Fibroblast of lung (primary cell): ENCODE measurements at regions not wholly inside any gene's neighbourhood (a gene's known extent, or its start where the extent isn't known, plus 50 kb on each side); places are given as distances from the start of the nearest gene placed in this dataset.

Source experiments
- DNase-seq, 2 donors: peaks; one replicate each; pipeline versions ENCODE4 v3.0.0 to v3.0.0-alpha.2; 2010; ENCODE audit warnings: low read depth in 2 of 2
- H2AFZ ChIP-seq: 2 replicates; pipeline ENCODE4 v1.5.1; 2012; ENCODE audit warnings: low read length, control low read depth, inconsistent platforms
- H3K27ac ChIP-seq: 2 replicates; pipeline ENCODE4 v1.5.1; 2011; ENCODE audit warnings: low read length, control low read depth; ENCODE audit not compliant: insufficient read depth
- H3K27me3 ChIP-seq: 2 replicates; pipeline ENCODE4 v1.5.1; 2011; ENCODE audit warnings: mild to moderate bottlenecking, low read length; ENCODE audit not compliant: control insufficient read depth, insufficient read depth
- H3K36me3 ChIP-seq: 2 replicates; pipeline ENCODE4 v1.5.1; 2011; ENCODE audit warnings: low read length; ENCODE audit not compliant: control insufficient read depth, insufficient read depth
- H3K4me1 ChIP-seq: 2 replicates; pipeline ENCODE4 v1.5.1; 2011; ENCODE audit warnings: low read length; ENCODE audit not compliant: control insufficient read depth, insufficient read depth; ENCODE audit errors: extremely low read depth
- H3K4me2 ChIP-seq: 2 replicates; pipeline ENCODE4 v1.5.1; 2011; ENCODE audit warnings: low read length, control low read depth; ENCODE audit not compliant: insufficient read depth; ENCODE audit errors: extremely low read depth
- H3K4me3 ChIP-seq, 4 experiments: fragments of 200-600 bp in 1 of 4; sonication (generic) in 1 of 4; replicated peaks in 1 of 4; 2 replicates each; pipeline ENCODE4 v1.5.1; 2011 to 2016; ENCODE audit warnings: low read length in 4 of 4, low read depth in 3 of 4, mild to moderate bottlenecking in 3 of 4, control low read depth in 2 of 4, inconsistent platforms in 1 of 4, mixed read lengths in 1 of 4; ENCODE audit not compliant: insufficient read depth in 1 of 4; ENCODE audit errors: control extremely low read depth in 1 of 4
- H3K79me2 ChIP-seq: 2 replicates; pipeline ENCODE4 v1.5.1; 2012; ENCODE audit warnings: mild to moderate bottlenecking, low read length, inconsistent platforms; ENCODE audit not compliant: control insufficient read depth, insufficient read depth
- H3K9ac ChIP-seq: 2 replicates; pipeline ENCODE4 v1.5.1; 2011; ENCODE audit warnings: mild to moderate bottlenecking, low read length, control low read depth; ENCODE audit not compliant: insufficient read depth
- H3K9me3 ChIP-seq: 2 replicates; pipeline ENCODE4 v1.5.1; 2012; ENCODE audit warnings: low read depth, low read length; ENCODE audit not compliant: control insufficient read depth, insufficient read depth
- H4K20me1 ChIP-seq: 2 replicates; pipeline ENCODE4 v1.5.1; 2011; ENCODE audit warnings: low read length; ENCODE audit not compliant: control insufficient read depth, insufficient read depth; ENCODE audit errors: extremely low read depth
- CTCF ChIP-seq, 2 donors: IDR thresholded peaks in 1 of 2; conservative IDR thresholded peaks in 1 of 2; 1 replicate in 1 of 2; 2 replicates in 1 of 2; pipeline ENCODE4 v1.5.1; 2011 to 2012; ENCODE audit warnings: low read length in 2 of 2, control low read depth in 1 of 2, inconsistent platforms in 1 of 2, low read depth in 1 of 2, mild to moderate bottlenecking in 1 of 2
- EZH2 ChIP-seq: IDR thresholded peaks from 2 replicates; pipeline ENCODE4 v1.5.1; 2012; ENCODE audit warnings: low read length, control low read depth, mild to moderate bottlenecking; ENCODE audit errors: missing control alignments

- Histone ChIP-seq H3K36me3 (no peaks in the 10 kb centered on the region), H3K9ac (no peak overlapping the region), H2AFZ (no peak overlapping the region), H3K4me3 (no peak overlapping the region), H3K4me2 (no peak overlapping the region), H3K79me2 (no peaks in the 10 kb centered on the region), H3K27ac (no peak overlapping the region), H4K20me1 (no peaks in the 10 kb centered on the region), H3K4me1 (no peaks in the 10 kb centered on the region), H3K27me3 (no peaks in the 10 kb centered on the region), H3K9me3 (no peaks in the 10 kb centered on the region)
- TF ChIP-seq CTCF (conservative IDR thresholded peaks at IDR 0.05 in 1 of 2, IDR thresholded peaks at IDR 0.05 in 1 of 2; ENCODE audit: low read depth in 1 of 2, low read length in 2 of 2) = no peak
- no peak for TF ChIP-seq EZH2
- no peak for DNase-seq
These were observed 827.8 kb downstream of the TLE4 start for GRCh38 chr9:80399606-80400005.

DNA sequence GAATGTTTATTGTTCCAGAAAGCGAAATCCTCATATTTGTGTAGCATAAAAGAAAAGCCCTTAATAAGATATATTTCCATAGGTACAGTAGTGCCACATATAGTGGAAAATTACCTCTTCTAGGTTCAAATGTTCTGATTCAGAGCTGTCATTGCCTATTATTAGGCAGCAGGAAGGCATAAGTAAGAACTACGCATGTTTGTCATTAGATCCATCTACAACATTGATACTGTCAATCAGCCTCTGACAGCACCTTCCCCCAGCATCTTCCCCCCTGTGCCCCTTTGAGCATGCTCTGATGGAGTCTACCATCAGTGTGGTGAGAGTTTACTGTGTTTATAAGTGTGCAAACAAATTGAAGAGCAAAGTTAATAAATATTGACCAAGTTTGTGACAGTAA lies 816.1 kb downstream of the TLE4 start:
- Histone ChIP-seq H3K79me2 (no peaks in the 10 kb centered on the region), H4K20me1 (no peaks in the 10 kb centered on the region), H3K4me2 (no peak overlapping the region), H2AFZ (no peak overlapping the region), H3K9me3 (no peaks in the 10 kb centered on the region), H3K9ac (no peak overlapping the region), H3K36me3 (no peaks in the 10 kb centered on the region), H3K27ac (no peak overlapping the region), H3K4me3 (no peak overlapping the region), H3K4me1 (no peaks in the 10 kb centered on the region), H3K27me3 (no peaks in the 10 kb centered on the region)
- TF ChIP-seq CTCF (conservative IDR thresholded peaks at IDR 0.05 in 1 of 2, IDR thresholded peaks at IDR 0.05 in 1 of 2; ENCODE audit: low read depth in 1 of 2, low read length in 2 of 2) (no peak), EZH2 (no peak)
- no peak for DNase-seq

GRCh38 chr9:80385246-80385645 lies 813.5 kb downstream of the TLE4 start:
- Histone ChIP-seq H3K36me3 (no peaks in the 10 kb centered on the region), H3K27me3 (no peaks in the 10 kb centered on the region), H3K79me2 (no peaks in the 10 kb centered on the region), H3K4me3 (no peak overlapping the region), H3K4me2 (no peak overlapping the region), H3K9me3 (no peaks in the 10 kb centered on the region), H3K4me1 (no peaks in the 10 kb centered on the region), H3K9ac (no peak overlapping the region), H2AFZ (no peak overlapping the region), H4K20me1 (no peaks in the 10 kb centered on the region), H3K27ac (no peak overlapping the region)
- no peak for DNase-seq
- TF ChIP-seq EZH2 = no peak
- no peak for TF ChIP-seq CTCF (conservative IDR thresholded peaks at IDR 0.05 in 1 of 2, IDR thresholded peaks at IDR 0.05 in 1 of 2; ENCODE audit: low read depth in 1 of 2, low read length in 2 of 2)
